ENCODE measurements at regions not wholly inside any gene's neighbourhood (a gene's known extent, or its start where the extent isn't known, plus 50 kb on each side); places are given as distances from the start of the nearest gene placed in this dataset.

GRCh38 chr2:104318001-104318665 lies 535.8 kb upstream of the POU3F3 start:
- no peak overlapping the region for H3K27ac ChIP-seq
- no peak for DNase-seq (ENCODE audit: low spot score)
- ChIA-PET CTCF (no interaction called here), POLR2A (ENCODE audit: low non-redundant PET) (no interaction called here)
- TF ChIP-seq CTCF (conservative IDR thresholded peaks at IDR 0.05; ENCODE audit: low read depth) = no peak

GRCh38 chr2:104321116-104321795 lies 532.7 kb upstream of the POU3F3 start:
- no peak overlapping the region for H3K27ac ChIP-seq
- DNase-seq (ENCODE audit: low spot score) = no peak
- CTCF ChIA-PET = interaction anchor here (0.7 kb wide), 4 partner anchors 50 to 330 kb away, joined by 3 to 5 read pairs (median 4); no protein-coding TSS in a partner anchor
- no peak for TF ChIP-seq CTCF (conservative IDR thresholded peaks at IDR 0.05; ENCODE audit: low read depth)
- POLR2A ChIA-PET (ENCODE audit: low non-redundant PET) = no interaction called here

- ChIA-PET CTCF (interaction anchor here (0.6 to 0.7 kb wide), 4 partner anchors 49 to 1481 kb away, joined by 3 to 8 read pairs (median 4); no protein-coding TSS in a partner anchor), POLR2A (ENCODE audit: low non-redundant PET) (no interaction called here)
- TF ChIP-seq CTCF (conservative IDR thresholded peaks at IDR 0.05; ENCODE audit: low read depth) = no peak
- no peak for DNase-seq (ENCODE audit: low spot score)
- H3K27ac ChIP-seq = no peak overlapping the region
Measured at GRCh38 chr2:104321796-104322349, 532.0 kb upstream of the POU3F3 start.

GRCh38 chr2:104332731-104333130 lies 521.2 kb upstream of the POU3F3 start:
- POLR2A ChIA-PET (ENCODE audit: low non-redundant PET) = no interaction called here
- no peak overlapping the region for H3K27ac ChIP-seq
- CTCF ChIA-PET = no interaction called here
- no peak for TF ChIP-seq CTCF (conservative IDR thresholded peaks at IDR 0.05; ENCODE audit: low read depth)
- DNase-seq (ENCODE audit: low spot score) = no peak

- no peak for DNase-seq (ENCODE audit: low spot score)
- TF ChIP-seq CTCF (conservative IDR thresholded peaks at IDR 0.05; ENCODE audit: low read depth) = no peak
- ChIA-PET CTCF (no interaction called here), POLR2A (ENCODE audit: low non-redundant PET) (no interaction called here)
- no peak overlapping the region for H3K27ac ChIP-seq
Measured at GRCh38 chr2:104337869-104338268, 516.0 kb upstream of the POU3F3 start.

GRCh38 chr2:104340162-104340561 lies 513.8 kb upstream of the POU3F3 start:
- no peak overlapping the region for H3K27ac ChIP-seq
- no peak for TF ChIP-seq CTCF (conservative IDR thresholded peaks at IDR 0.05; ENCODE audit: low read depth)
- no peak for DNase-seq (ENCODE audit: low spot score)
- CTCF ChIA-PET = interaction anchor here (0.6 kb wide), 1 partner anchor 13 kb away, joined by 3 read pairs; no protein-coding TSS in a partner anchor
- POLR2A ChIA-PET (ENCODE audit: low non-redundant PET) = no interaction called here

All from RWPE1 (cell line).